ENCODE measurements at regions not wholly inside any gene's neighbourhood (a gene's known extent, or its start where the extent isn't known, plus 50 kb on each side); places are given as distances from the start of the nearest gene placed in this dataset.

- no peak for DNase-seq (ENCODE audit: low spot score)
Measured at GRCh38 chr4:160825644-160826338, 1338.0 kb downstream of the FSTL5 start.

- DNase-seq (ENCODE audit: low spot score), result no peak
Measured at GRCh38 chr4:160826339-160826679, 1337.5 kb downstream of the FSTL5 start.

- peak; percentile 17 for DNase-seq (ENCODE audit: low spot score)
Measured at GRCh38 chr4:160831165-160831922, 1332.5 kb downstream of the FSTL5 start.

GRCh38 chr4:160835789-160836188 is 1328.0 kb downstream of the FSTL5 start:
- peak; percentile 57 for DNase-seq (ENCODE audit: low spot score)

GRCh38 chr4:160836431-160836830 is 1327.4 kb downstream of the FSTL5 start:
- DNase-seq (ENCODE audit: low spot score), result peak; percentile 16

GRCh38 chr4:160846121-160846520 is 1317.7 kb downstream of the FSTL5 start:
- no peak for DNase-seq (ENCODE audit: low spot score)

GRCh38 chr4:160847228-160847627 is 1316.6 kb downstream of the FSTL5 start:
- no peak for DNase-seq (ENCODE audit: low spot score)

GRCh38 chr4:160848489-160848888 is 1315.3 kb downstream of the FSTL5 start:
- no peak for DNase-seq (ENCODE audit: low spot score)

- no peak for DNase-seq (ENCODE audit: low spot score)
Measured at GRCh38 chr4:160848901-160849760, 1314.7 kb downstream of the FSTL5 start.

- DNase-seq (ENCODE audit: low spot score), result peak; percentile 3
Measured at GRCh38 chr4:160864253-160864652, 1299.5 kb downstream of the FSTL5 start.

- no peak for DNase-seq (ENCODE audit: low spot score)
Measured at GRCh38 chr4:160869899-160870298, 1293.9 kb downstream of the FSTL5 start.

GRCh38 chr4:160872491-160872890 is 1291.3 kb downstream of the FSTL5 start:
- no peak for DNase-seq (ENCODE audit: low spot score)

GRCh38 chr4:160877087-160877790 is 1286.6 kb downstream of the FSTL5 start:
- no peak for DNase-seq (ENCODE audit: low spot score)

- DNase-seq (ENCODE audit: low spot score), result no peak
Measured at GRCh38 chr4:160880180-160880579, 1283.6 kb downstream of the FSTL5 start.

- no peak for DNase-seq (ENCODE audit: low spot score)
Measured at GRCh38 chr4:160887668-160888067, 1276.1 kb downstream of the FSTL5 start.

- DNase-seq (ENCODE audit: low spot score), result no peak
Measured at GRCh38 chr4:160894128-160894527, 1269.7 kb downstream of the FSTL5 start.

GRCh38 chr4:160894809-160895208 is 1269.0 kb downstream of the FSTL5 start:
- no peak for DNase-seq (ENCODE audit: low spot score)

- DNase-seq (ENCODE audit: low spot score), result no peak
Measured at GRCh38 chr4:160927311-160927710, 1236.5 kb downstream of the FSTL5 start.

- DNase-seq (ENCODE audit: low spot score), result no peak
Measured at GRCh38 chr4:160928482-160928881, 1235.3 kb downstream of the FSTL5 start.

GRCh38 chr4:160947653-160948052 is 1216.1 kb downstream of the FSTL5 start:
- no peak for DNase-seq (ENCODE audit: low spot score)

GRCh38 chr4:160956875-160957274 is 1206.9 kb downstream of the FSTL5 start:
- no peak for DNase-seq (ENCODE audit: low spot score)

- DNase-seq (ENCODE audit: low spot score), result no peak
Measured at GRCh38 chr4:160969925-160970324, 1193.9 kb downstream of the FSTL5 start.
